A673 (cell line): ENCODE measurements at regions not wholly inside any gene's neighbourhood (a gene's known extent, or its start where the extent isn't known, plus 50 kb on each side); places are given as distances from the start of the nearest gene placed in this dataset.

Source experiments
- BruUV-seq: library from RNA; stranded (reverse); fragments of 400-500 nt; replicated peaks from 2 replicates; lab custom pipeline; 2021; lab: Mats Ljungman, UMichigan
- CTCF ChIA-PET: fragments of 300-600 bp; sonication (Branson Sonifier 250); formaldehyde crosslinking; loops from one replicate; lab custom pipeline; 2022; ENCODE audit warnings: antibody characterized with exemption; lab: Charles Lee
- POLR2A ChIA-PET: fragments of 300-600 bp; sonication (Branson Sonifier 250); formaldehyde crosslinking; loops from one replicate; lab custom pipeline; 2022; ENCODE audit warnings: antibody characterized with exemption; ENCODE audit not compliant: low non-redundant PET; lab: Charles Lee
- DNase-seq: peaks from one replicate; pipeline ENCODE4 v3.0.0-alpha.2; 2015; ENCODE audit warnings: low spot score
- H3K27ac ChIP-seq: fragments of 200-600 bp; sonication (generic); 2 replicates; pipeline ENCODE4 v1.5.1; 2016; ENCODE audit warnings: mixed run types, low read depth, mild to moderate bottlenecking, mixed read lengths, antibody characterized with exemption, low read length; ENCODE audit not compliant: poor library complexity, severe bottlenecking
- H3K27me3 ChIP-seq: fragments of 200-600 bp; sonication (generic); replicated peaks from 2 replicates; pipeline ENCODE4 v1.6.1; 2017; ENCODE audit warnings: mixed run types, low read depth, mild to moderate bottlenecking, mixed read lengths, antibody characterized with exemption, low read length; ENCODE audit not compliant: insufficient read depth, poor library complexity
- H3K36me3 ChIP-seq: fragments of 200-600 bp; sonication (generic); 2 replicates; pipeline ENCODE4 v1.6.1; 2016; ENCODE audit warnings: mixed run types, mild to moderate bottlenecking, mixed read lengths, antibody characterized with exemption, low read length; ENCODE audit not compliant: insufficient read depth, poor library complexity, severe bottlenecking
- H3K4me1 ChIP-seq: fragments of 200-600 bp; sonication (generic); 2 replicates; pipeline ENCODE4 v1.6.1; 2017; ENCODE audit warnings: mixed run types, mild to moderate bottlenecking, mixed read lengths, antibody characterized with exemption, low read length; ENCODE audit not compliant: insufficient read depth, poor library complexity, severe bottlenecking
- H3K4me3 ChIP-seq: fragments of 200-600 bp; sonication (generic); 2 replicates; pipeline ENCODE4 v1.5.1; 2016; ENCODE audit warnings: low read depth, mixed run types, mild to moderate bottlenecking, mixed read lengths, low read length; ENCODE audit not compliant: poor library complexity, severe bottlenecking
- H3K9me3 ChIP-seq: fragments of 200-600 bp; sonication (generic); 2 replicates; pipeline ENCODE4 v1.6.1; 2016; ENCODE audit warnings: mixed run types, low read depth, mild to moderate bottlenecking, mixed read lengths, antibody characterized with exemption, low read length; ENCODE audit not compliant: poor library complexity, severe bottlenecking
- CTCF ChIP-seq: fragments of 300-800, 200-600 bp; sonication (generic); conservative IDR thresholded peaks from 2 replicates; pipeline ENCODE4 v1.5.1; 2017; ENCODE audit warnings: low read depth, mild to moderate bottlenecking, antibody characterized with exemption, low read length, moderate library complexity, mixed read lengths
- EZH2 ChIP-seq: fragments of 200-600 bp; sonication (generic); IDR thresholded peaks from 2 replicates; pipeline ENCODE4 v1.6.1; 2017; ENCODE audit warnings: borderline replicate concordance, low read depth, mild to moderate bottlenecking, mixed read lengths, antibody characterized with exemption, low read length; ENCODE audit not compliant: poor library complexity, severe bottlenecking
- intact Hi-C: fragments of 100-400 bp; cut with micrococcal nuclease; formaldehyde crosslinking; loops from one replicate; pipeline ENCODE4 v1.10.0; 2022; ENCODE audit not compliant: unreplicated experiment

GRCh38 chr15:98437752-98438151 is 210.6 kb upstream of the IGF1R start:
- POLR2A ChIA-PET = no interaction called here
- Histone ChIP-seq H3K36me3 (no peaks in the 10 kb centered on the region), H3K4me3 (no peak overlapping the region), H3K4me1 (no peaks in the 10 kb centered on the region), H3K27ac (no peak overlapping the region), H3K9me3 (no peaks in the 10 kb centered on the region), H3K27me3 (peaks cover 3% of the 10 kb centered on the region)
- DNase-seq = no peak
- CTCF ChIA-PET = no interaction called here
- TF ChIP-seq EZH2 (no peak), CTCF (no peak)
- intact Hi-C loops = no loop called here
- BruUV-seq = no TSS peak

GRCh38 chr15:98438326-98438725 is 210.0 kb upstream of the IGF1R start:
- Histone ChIP-seq H3K4me3 (no peak overlapping the region), H3K4me1 (no peaks in the 10 kb centered on the region), H3K27me3 (peaks cover 3% of the 10 kb centered on the region), H3K27ac (no peak overlapping the region), H3K9me3 (no peaks in the 10 kb centered on the region), H3K36me3 (no peaks in the 10 kb centered on the region)
- no peak for DNase-seq
- ChIA-PET POLR2A (no interaction called here), CTCF (no interaction called here)
- no peak for TF ChIP-seq EZH2
- no peak for TF ChIP-seq CTCF
- no TSS peak for BruUV-seq
- intact Hi-C loops = no loop called here

- CTCF ChIA-PET = no interaction called here
Measured at GRCh38 chr15:98438907-98439306, 209.4 kb upstream of the IGF1R start.

More at GRCh38 chr15:98438907-98439306, 209.4 kb upstream of the IGF1R start:
- H3K36me3 ChIP-seq = no peaks in the 10 kb centered on the region
- H3K27me3 ChIP-seq = no peaks in the 10 kb centered on the region
- H3K27ac ChIP-seq = no peak overlapping the region
- BruUV-seq = no TSS peak
- POLR2A ChIA-PET = no interaction called here
- DNase-seq = no peak
- intact Hi-C loops = no loop called here
- no peak for TF ChIP-seq CTCF
- no peaks in the 10 kb centered on the region for H3K4me1 ChIP-seq
- no peaks in the 10 kb centered on the region for H3K9me3 ChIP-seq
- H3K4me3 ChIP-seq = no peak overlapping the region
